A549 (cell line): ENCODE measurements at regions not wholly inside any gene's neighbourhood (a gene's known extent, or its start where the extent isn't known, plus 50 kb on each side); places are given as distances from the start of the nearest gene placed in this dataset.

ENCODE experiments used
- BHLHE40 ChIP-seq: IDR thresholded peaks from 2 replicates; pipeline ENCODE4 v1.6.1; 2012; ENCODE audit warnings: low read depth, low read length, inconsistent platforms
- CBX8 ChIP-seq: fragments of 200-600 bp; sonication (generic); IDR thresholded peaks from 2 replicates; pipeline ENCODE4 v1.6.1; 2016
- CTCF ChIP-seq: fragments of >200 bp; sonication (Bioruptor Twin); formaldehyde crosslinking; IDR thresholded peaks from 3 replicates; pipeline ENCODE4 v1.5.1; 2016
- EHF ChIP-seq: fragments of 250-450 bp; sonication (Bioruptor Pico); IDR thresholded peaks from 2 replicates; pipeline ENCODE4 v1.5.0; 2020; ENCODE audit warnings: mild to moderate bottlenecking
- HDAC2 ChIP-seq: fragments of 200-600 bp; sonication (generic); IDR thresholded peaks from 2 replicates; pipeline ENCODE4 v1.6.1; 2016
- HMGXB4 ChIP-seq: fragments of 250-450 bp; sonication (Bioruptor Pico); IDR thresholded peaks from 2 replicates; pipeline ENCODE4 v1.5.0; 2021; ENCODE audit warnings: mild to moderate bottlenecking, moderate library complexity, borderline replicate concordance
- MAX ChIP-seq: IDR thresholded peaks from 2 replicates; pipeline ENCODE4 v1.6.1; 2012
- PHF8 ChIP-seq: fragments of 200-600 bp; sonication (generic); IDR thresholded peaks from 2 replicates; pipeline ENCODE4 v1.6.1; 2016; ENCODE audit warnings: low read depth, mild to moderate bottlenecking, antibody characterized with exemption, moderate library complexity, borderline replicate concordance
- POLR2A ChIP-seq: IDR thresholded peaks from 2 replicates; pipeline ENCODE4 v1.6.1; 2012; ENCODE audit warnings: mild to moderate bottlenecking, low read length

GRCh38 chr2:224302952-224303351 lies 99.0 kb downstream of the FAM124B start:
- no peak for TF ChIP-seq CTCF
- TF ChIP-seq EHF (CRISPR knock-in tag), result no peak
- no peak for TF ChIP-seq MAX
- TF ChIP-seq PHF8, result no peak
- no peak for TF ChIP-seq HDAC2
- no peak for TF ChIP-seq BHLHE40
- TF ChIP-seq CBX8, result no peak
- no peak for TF ChIP-seq HMGXB4 (CRISPR knock-in tag)
- no peak for TF ChIP-seq POLR2A
